ENCODE measurements at regions not wholly inside any gene's neighbourhood (a gene's known extent, or its start where the extent isn't known, plus 50 kb on each side); places are given as distances from the start of the nearest gene placed in this dataset.
A peak's percentile ranks its signal among the peaks of the same experiment; 100 is the strongest.

- TF ChIP-seq CTCF (conservative IDR thresholded peaks at IDR 0.05), result no peak
- Mint-ChIP-seq H3K27ac (no peak overlapping the region), H3K36me3 (no peaks in the 10 kb centered on the region), H3K4me1 (ENCODE audit: unreplicated experiment) (peaks cover 27% of the 10 kb centered on the region), H3K4me3 (no peak overlapping the region), H3K27me3 (no peaks in the 10 kb centered on the region), H3K9me3 (no peaks in the 10 kb centered on the region)
- no peak for DNase-seq (ENCODE audit: extremely low spot score, unreplicated experiment)
Observed at GRCh38 chr13:97134364-97135095, 87.6 kb upstream of the MBNL2 start.

DNA sequence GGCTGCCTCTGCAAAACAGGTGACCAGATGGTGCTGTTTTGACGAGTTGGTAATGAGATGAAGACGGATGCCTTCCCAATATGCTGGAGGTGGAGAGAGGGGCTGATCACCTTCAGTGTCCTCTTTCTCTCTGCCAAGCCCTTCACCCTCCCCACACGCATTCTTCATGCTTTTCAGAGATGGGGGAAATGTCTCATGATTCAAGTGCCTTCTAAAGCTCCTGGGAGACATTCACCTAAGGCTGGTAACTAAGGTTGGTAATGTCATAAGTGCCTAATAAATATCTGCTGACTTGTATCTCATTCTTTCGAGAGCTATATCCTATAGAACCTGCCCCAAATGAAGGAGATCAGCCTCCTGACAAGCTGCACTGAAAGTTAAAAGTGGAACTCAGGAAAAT lies 86.2 kb upstream of the MBNL2 start:
- Mint-ChIP-seq H3K9me3 (no peaks in the 10 kb centered on the region), H3K36me3 (no peaks in the 10 kb centered on the region), H3K27ac (no peak overlapping the region), H3K27me3 (no peaks in the 10 kb centered on the region), H3K4me1 (ENCODE audit: unreplicated experiment) (peaks cover 32% of the 10 kb centered on the region), H3K4me3 (no peak overlapping the region)
- TF ChIP-seq CTCF (conservative IDR thresholded peaks at IDR 0.05), result no peak
- DNase-seq (ENCODE audit: extremely low spot score, unreplicated experiment), result no peak

DNA sequence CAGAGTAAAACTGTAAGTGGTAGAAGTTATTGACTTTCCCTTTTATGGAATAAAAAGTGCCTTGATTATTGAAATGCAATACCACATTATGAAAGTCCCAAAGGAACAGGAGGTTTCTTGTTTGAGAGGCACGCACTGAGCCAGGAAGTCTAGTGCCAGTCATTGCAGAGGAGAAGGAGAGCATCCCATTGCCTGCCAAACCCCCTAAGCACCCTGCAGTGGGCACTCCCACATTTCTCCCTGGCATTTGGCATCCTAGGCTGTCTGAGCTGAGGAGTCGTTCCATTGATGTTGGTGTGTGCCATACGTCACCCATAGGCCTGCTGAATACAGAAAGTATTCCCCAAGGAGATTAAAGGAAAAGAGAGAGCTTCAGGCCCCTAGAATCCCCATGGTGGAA lies 85.7 kb upstream of the MBNL2 start:
- Mint-ChIP-seq H3K9me3 (no peaks in the 10 kb centered on the region), H3K27me3 (no peaks in the 10 kb centered on the region), H3K4me3 (no peak overlapping the region), H3K4me1 (ENCODE audit: unreplicated experiment) (peaks cover 34% of the 10 kb centered on the region), H3K36me3 (no peaks in the 10 kb centered on the region), H3K27ac (no peak overlapping the region)
- no peak for TF ChIP-seq CTCF (conservative IDR thresholded peaks at IDR 0.05)
- no peak for DNase-seq (ENCODE audit: extremely low spot score, unreplicated experiment)

DNA sequence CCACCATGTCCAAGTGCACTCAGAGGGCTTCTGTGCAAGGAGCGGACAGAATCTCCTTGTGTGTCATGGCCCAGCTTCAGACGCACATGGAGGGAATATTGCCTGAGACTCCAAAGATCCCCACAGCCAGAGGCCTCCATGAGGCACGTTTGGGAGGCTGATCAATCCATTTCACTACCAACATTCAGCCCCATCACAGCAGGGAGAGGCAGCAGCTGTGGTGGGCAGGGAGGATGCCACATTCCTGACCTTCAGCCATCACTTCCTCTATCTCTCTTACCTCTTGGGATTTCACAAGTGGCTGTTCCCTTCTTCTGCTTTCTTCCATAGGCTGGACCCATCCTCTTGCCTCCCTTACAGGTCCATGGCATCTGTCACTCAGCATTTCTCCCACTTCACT lies 82.4 kb upstream of the MBNL2 start:
- DNase-seq (ENCODE audit: extremely low spot score, unreplicated experiment), result no peak
- no peak overlapping the region for H3K4me3 Mint-ChIP-seq

DNA sequence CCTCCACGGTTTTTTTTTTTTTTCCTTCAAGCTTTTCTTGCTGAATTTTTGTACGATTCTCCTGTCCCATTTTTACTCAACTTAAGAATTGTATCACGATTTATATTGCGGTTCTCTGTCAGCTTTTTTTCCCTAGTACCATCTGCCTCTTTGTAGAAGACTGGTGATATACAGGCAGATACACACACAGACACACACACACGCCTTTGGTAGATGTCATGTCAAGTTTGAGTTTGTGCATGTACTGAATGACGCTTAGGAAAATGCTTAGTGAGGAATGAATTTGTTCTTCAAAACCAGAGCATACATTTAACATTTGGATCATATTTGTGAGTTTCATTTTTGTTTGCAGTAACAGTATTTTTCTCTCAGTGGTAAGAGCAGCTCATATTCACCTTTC lies 82.0 kb upstream of the MBNL2 start:
- Mint-ChIP-seq H3K4me3 (no peak overlapping the region), H3K36me3 (no peaks in the 10 kb centered on the region), H3K27ac (peak overlapping the region; percentile 57), H3K4me1 (ENCODE audit: unreplicated experiment) (peaks cover 34% of the 10 kb centered on the region), H3K9me3 (no peaks in the 10 kb centered on the region), H3K27me3 (no peaks in the 10 kb centered on the region)
- no peak for TF ChIP-seq CTCF (conservative IDR thresholded peaks at IDR 0.05)
- DNase-seq (ENCODE audit: extremely low spot score, unreplicated experiment), result no peak

More for the DNA sequence above, 82.4 kb upstream of the MBNL2 start:
- Mint-ChIP-seq H3K27ac (peak overlapping the region; percentile 57), H3K27me3 (no peaks in the 10 kb centered on the region), H3K9me3 (no peaks in the 10 kb centered on the region), H3K36me3 (no peaks in the 10 kb centered on the region), H3K4me1 (ENCODE audit: unreplicated experiment) (peaks cover 34% of the 10 kb centered on the region)
- no peak for TF ChIP-seq CTCF (conservative IDR thresholded peaks at IDR 0.05)

Measured in type B pancreatic cell (in vitro differentiated cells).